PFSK-1 (cell line): ENCODE measurements at regions not wholly inside any gene's neighbourhood (a gene's known extent, or its start where the extent isn't known, plus 50 kb on each side); places are given as distances from the start of the nearest gene placed in this dataset.

Experiments
- FOXP2 ChIP-seq: optimal IDR thresholded peaks from 2 replicates; pipeline ENCODE3; 2011; ENCODE audit warnings: borderline replicate concordance, control low read depth, inconsistent platforms; ENCODE audit not compliant: insufficient read depth; ENCODE audit errors: extremely low read length, extremely low read depth
- POLR2AphosphoS5 ChIP-seq: IDR thresholded peaks from 2 replicates; pipeline ENCODE4 v1.6.1; 2012; ENCODE audit warnings: low read depth, mild to moderate bottlenecking, control low read depth, low read length, moderate library complexity
- SIN3A ChIP-seq: IDR thresholded peaks from 2 replicates; pipeline ENCODE4 v1.6.1; 2012; ENCODE audit warnings: mild to moderate bottlenecking, low read length, moderate library complexity, borderline replicate concordance; ENCODE audit not compliant: insufficient read depth
- TAF1 ChIP-seq: IDR thresholded peaks from 2 replicates; pipeline ENCODE4 v1.6.1; 2012; ENCODE audit warnings: low read length, control low read depth, borderline replicate concordance; ENCODE audit not compliant: insufficient read depth
- TF ChIP-seq, protein P1 (sequence below), 2 experiments: IDR thresholded peaks; 2 replicates each; pipeline versions ENCODE4 v1.6.1 to v1.8.0; 2011 to 2012; ENCODE audit warnings: low read depth in 2 of 2, low read length in 2 of 2, control low read depth in 1 of 2, inconsistent platforms in 1 of 2, mild to moderate bottlenecking in 1 of 2, moderate library complexity in 1 of 2; ENCODE audit not compliant: insufficient read depth in 1 of 2

DNA sequence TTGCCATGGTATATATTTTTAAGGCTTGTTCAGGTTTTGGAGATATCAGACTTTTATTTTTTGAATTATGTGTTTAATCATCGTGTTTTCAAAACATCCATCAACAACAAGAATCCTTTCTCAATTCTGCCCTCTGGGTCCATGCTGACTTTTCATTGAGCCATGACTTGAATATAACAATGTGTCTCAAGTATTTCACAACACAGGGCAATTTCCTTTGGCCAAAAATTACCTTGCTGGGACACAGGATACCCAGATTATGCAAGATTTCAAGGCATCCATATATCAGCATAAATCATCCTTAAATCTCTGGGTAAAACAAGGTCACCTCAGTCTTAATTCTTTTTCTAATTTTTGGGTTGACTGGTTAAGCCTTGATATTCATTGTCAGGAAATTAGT is 411.2 kb upstream of the USP24 start:
- no peak for TF ChIP-seq TAF1
- TF ChIP-seq POLR2AphosphoS5 = no peak
- TF ChIP-seq, protein P1, sequence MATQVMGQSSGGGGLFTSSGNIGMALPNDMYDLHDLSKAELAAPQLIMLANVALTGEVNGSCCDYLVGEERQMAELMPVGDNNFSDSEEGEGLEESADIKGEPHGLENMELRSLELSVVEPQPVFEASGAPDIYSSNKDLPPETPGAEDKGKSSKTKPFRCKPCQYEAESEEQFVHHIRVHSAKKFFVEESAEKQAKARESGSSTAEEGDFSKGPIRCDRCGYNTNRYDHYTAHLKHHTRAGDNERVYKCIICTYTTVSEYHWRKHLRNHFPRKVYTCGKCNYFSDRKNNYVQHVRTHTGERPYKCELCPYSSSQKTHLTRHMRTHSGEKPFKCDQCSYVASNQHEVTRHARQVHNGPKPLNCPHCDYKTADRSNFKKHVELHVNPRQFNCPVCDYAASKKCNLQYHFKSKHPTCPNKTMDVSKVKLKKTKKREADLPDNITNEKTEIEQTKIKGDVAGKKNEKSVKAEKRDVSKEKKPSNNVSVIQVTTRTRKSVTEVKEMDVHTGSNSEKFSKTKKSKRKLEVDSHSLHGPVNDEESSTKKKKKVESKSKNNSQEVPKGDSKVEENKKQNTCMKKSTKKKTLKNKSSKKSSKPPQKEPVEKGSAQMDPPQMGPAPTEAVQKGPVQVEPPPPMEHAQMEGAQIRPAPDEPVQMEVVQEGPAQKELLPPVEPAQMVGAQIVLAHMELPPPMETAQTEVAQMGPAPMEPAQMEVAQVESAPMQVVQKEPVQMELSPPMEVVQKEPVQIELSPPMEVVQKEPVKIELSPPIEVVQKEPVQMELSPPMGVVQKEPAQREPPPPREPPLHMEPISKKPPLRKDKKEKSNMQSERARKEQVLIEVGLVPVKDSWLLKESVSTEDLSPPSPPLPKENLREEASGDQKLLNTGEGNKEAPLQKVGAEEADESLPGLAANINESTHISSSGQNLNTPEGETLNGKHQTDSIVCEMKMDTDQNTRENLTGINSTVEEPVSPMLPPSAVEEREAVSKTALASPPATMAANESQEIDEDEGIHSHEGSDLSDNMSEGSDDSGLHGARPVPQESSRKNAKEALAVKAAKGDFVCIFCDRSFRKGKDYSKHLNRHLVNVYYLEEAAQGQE (IDR thresholded peaks at IDR 0.05; ENCODE audit: insufficient read depth in 1 of 2, low read depth in 2 of 2, low read length in 2 of 2) = no peak
- no peak for TF ChIP-seq SIN3A
- no peak for TF ChIP-seq FOXP2
